ENCODE measurements at regions not wholly inside any gene's neighbourhood (a gene's known extent, or its start where the extent isn't known, plus 50 kb on each side); places are given as distances from the start of the nearest gene placed in this dataset.
"Not testable (repeated sequence)": the region's sequence is repeated elsewhere in the genome, so short reads cannot be mapped to it uniquely, and the experiment has no call there.

DNA sequence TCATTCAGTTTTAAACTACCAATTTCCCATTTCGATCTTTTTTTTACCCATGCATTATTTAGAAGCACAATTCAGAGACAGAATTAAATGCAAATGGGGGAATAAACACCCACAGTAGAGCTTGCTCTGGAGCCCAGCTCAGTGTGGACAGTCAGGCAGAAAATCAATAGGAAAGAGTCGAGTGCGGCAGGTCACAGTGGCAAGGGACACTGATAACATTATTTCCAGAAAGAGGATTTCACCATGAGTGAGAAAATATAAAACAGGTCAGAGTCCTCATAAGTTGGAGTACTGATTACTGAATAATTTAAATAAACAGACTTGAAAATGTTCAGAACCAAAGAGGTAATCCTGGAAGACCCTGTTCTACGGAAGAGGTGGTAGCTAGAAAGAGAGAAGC lies 532.5 kb downstream of the CCSER2 start:
- DNase-seq (ENCODE audit: low read depth) (no peak), FAIRE-seq (no peak)
- TF ChIP-seq, protein P1, sequence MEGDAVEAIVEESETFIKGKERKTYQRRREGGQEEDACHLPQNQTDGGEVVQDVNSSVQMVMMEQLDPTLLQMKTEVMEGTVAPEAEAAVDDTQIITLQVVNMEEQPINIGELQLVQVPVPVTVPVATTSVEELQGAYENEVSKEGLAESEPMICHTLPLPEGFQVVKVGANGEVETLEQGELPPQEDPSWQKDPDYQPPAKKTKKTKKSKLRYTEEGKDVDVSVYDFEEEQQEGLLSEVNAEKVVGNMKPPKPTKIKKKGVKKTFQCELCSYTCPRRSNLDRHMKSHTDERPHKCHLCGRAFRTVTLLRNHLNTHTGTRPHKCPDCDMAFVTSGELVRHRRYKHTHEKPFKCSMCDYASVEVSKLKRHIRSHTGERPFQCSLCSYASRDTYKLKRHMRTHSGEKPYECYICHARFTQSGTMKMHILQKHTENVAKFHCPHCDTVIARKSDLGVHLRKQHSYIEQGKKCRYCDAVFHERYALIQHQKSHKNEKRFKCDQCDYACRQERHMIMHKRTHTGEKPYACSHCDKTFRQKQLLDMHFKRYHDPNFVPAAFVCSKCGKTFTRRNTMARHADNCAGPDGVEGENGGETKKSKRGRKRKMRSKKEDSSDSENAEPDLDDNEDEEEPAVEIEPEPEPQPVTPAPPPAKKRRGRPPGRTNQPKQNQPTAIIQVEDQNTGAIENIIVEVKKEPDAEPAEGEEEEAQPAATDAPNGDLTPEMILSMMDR (IDR thresholded peaks at IDR 0.05; ENCODE audit: insufficient read depth, low read length, severe bottlenecking): no peak
- H3K27me3 ChIP-seq (ENCODE audit: control insufficient read depth, insufficient read depth, low read length): no peaks in the 10 kb centered on the region
- H3K4me3 ChIP-seq (ENCODE audit: low read depth, low read length): no peak overlapping the region
- H3K36me3 ChIP-seq (ENCODE audit: control insufficient read depth, insufficient read depth, low read length): no peaks in the 10 kb centered on the region

DNA sequence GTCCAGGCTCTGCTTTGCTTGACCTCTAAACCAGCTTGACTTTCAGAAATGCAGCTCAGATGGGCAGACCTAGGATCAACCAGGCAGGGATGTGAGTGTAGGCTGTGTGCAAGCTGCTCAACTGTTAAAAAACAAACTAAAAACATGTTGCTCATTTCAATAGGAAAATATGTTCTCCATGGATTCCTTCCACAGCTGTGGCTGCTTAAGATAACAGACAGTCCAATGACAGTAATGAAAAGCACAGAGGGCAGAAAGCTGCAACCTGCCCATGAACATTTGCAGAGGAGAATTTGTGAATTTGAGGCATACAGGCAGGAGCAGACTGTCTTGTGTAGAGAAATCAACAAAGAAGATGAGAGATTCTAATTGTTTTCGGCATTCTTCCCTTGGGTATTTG lies 534.2 kb downstream of the CCSER2 start:
- no peaks in the 10 kb centered on the region for H3K27me3 ChIP-seq (ENCODE audit: control insufficient read depth, insufficient read depth, low read length)
- H3K4me3 ChIP-seq (ENCODE audit: low read depth, low read length): no peak overlapping the region
- no peaks in the 10 kb centered on the region for H3K36me3 ChIP-seq (ENCODE audit: control insufficient read depth, insufficient read depth, low read length)
- DNase-seq (ENCODE audit: low read depth) (no peak), FAIRE-seq (no peak)
- TF ChIP-seq, protein P1 (IDR thresholded peaks at IDR 0.05; ENCODE audit: insufficient read depth, low read length, severe bottlenecking): no peak

DNA sequence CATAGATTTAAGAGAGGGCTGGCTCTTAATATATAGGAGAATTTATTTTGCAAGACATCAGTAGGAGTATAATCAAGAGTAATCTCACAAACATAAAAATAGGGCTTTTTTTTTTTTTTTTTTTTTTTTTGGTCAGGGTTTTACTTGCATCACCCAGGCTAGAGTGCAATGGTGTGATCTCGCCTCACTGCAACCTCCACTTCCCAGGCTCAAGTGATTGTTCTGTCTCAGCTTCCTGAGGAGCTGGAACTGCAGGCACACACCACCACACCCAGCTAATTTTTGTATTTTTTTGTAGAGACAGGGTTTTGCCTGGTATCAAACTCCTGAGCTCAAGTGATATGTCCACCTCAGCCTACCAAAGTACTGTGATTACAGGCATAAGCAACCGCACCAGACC lies 535.3 kb downstream of the CCSER2 start:
- H3K36me3 ChIP-seq (ENCODE audit: control insufficient read depth, insufficient read depth, low read length): no peaks in the 10 kb centered on the region
- TF ChIP-seq, protein P1 (IDR thresholded peaks at IDR 0.05; ENCODE audit: insufficient read depth, low read length, severe bottlenecking): no peak
- H3K4me3 ChIP-seq (ENCODE audit: low read depth, low read length): no peak overlapping the region
- DNase-seq (ENCODE audit: low read depth): no peak
- no peaks in the 10 kb centered on the region for H3K27me3 ChIP-seq (ENCODE audit: control insufficient read depth, insufficient read depth, low read length)
- FAIRE-seq: no peak

DNA sequence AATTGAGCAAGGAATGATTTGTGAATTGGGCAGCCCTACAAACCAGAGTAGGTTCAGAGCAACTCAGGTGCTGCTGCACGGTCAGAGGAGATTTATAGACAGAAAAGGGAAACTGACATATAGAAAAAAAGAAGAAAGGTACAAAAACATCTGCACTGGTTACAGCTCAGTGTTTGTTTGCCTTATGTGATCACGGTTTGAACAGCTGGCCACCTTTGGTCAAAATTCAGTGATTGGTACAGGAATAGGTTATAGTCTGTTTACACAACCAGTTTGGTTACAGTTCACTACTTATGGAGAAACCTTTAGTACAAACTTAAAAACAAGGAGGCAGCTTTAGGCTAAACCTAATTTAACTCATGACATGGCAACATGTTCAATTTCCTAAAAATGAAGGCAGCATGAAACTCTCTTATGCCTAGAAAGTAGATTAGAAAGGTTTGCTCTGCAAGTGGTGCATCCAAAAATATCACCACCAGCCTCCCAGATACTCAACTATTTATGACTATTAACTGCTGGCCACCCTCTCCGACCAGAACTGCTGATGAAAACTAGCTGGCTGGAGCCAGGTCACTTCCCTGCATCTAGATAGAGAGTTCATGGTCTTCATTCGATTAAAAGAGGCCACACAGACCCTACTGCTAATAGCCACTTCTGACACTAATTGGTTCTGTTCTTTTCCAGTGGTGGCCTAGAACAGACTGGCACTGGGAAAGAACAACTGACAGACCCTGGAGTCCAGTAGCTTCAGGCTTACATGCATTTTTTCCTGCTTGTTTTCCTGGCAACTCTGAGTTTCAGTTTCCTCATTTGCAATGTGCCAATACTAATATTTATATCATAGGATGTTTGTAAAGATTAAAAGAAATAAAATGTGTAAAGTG lies 548.0 kb downstream of the CCSER2 start:
- no peak for DNase-seq (ENCODE audit: low read depth)
- Histone ChIP-seq H3K36me3 (ENCODE audit: control insufficient read depth, insufficient read depth, low read length) (no peaks in the 10 kb centered on the region), H3K27me3 (ENCODE audit: control insufficient read depth, insufficient read depth, low read length) (no peaks in the 10 kb centered on the region), H3K4me3 (ENCODE audit: low read depth, low read length) (no peak overlapping the region)
- TF ChIP-seq, protein P1 (IDR thresholded peaks at IDR 0.05; ENCODE audit: insufficient read depth, low read length, severe bottlenecking): no peak
- no peak for FAIRE-seq

DNA sequence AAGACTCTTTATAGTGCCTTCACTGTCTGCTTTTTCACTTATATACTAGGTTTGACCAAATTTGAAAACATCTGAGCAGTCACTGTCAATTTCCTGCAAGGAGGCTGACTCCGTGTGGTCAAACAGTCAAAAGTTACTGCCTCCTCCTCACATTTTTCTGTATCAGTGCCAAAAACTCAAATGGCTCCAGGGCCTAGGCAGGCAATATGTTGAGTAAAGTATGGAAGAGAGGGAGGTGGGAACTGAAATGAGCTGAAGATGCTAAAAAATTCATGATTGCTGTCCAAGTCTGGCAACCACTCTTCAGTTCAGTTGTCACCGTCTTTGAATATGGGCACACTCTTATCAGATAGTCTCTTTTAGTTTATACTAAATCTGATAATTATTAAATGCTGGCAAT lies 551.6 kb downstream of the CCSER2 start:
- H3K4me3 ChIP-seq (ENCODE audit: low read depth, low read length): no peak overlapping the region
- DNase-seq (ENCODE audit: low read depth) (no peak), FAIRE-seq (no peak)
- H3K27me3 ChIP-seq (ENCODE audit: control insufficient read depth, insufficient read depth, low read length): no peaks in the 10 kb centered on the region
- no peaks in the 10 kb centered on the region for H3K36me3 ChIP-seq (ENCODE audit: control insufficient read depth, insufficient read depth, low read length)
- TF ChIP-seq, protein P1 (IDR thresholded peaks at IDR 0.05; ENCODE audit: insufficient read depth, low read length, severe bottlenecking): no peak

DNA sequence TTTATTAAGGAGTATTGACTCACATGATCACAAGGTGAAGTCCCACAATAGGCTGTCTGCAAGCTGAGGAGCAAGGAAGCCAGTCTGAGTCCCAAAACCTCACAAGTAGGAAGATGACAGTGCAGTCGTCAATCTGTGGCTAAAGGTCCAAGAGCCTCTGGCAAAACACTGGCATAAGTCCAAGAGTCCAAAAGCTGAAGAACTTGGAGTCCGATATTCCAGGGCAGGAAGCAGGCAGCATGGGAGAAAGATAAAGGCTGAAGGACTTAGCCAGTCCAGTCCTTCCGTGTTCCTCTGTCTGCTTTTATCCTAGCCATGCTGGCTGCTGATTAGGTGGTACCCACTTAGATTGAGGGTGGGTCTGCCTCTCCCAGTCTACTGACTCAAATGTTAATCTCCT lies 553.3 kb downstream of the CCSER2 start:
- not testable (repeated sequence) for H3K4me3 ChIP-seq (ENCODE audit: low read depth, low read length); FAIRE-seq; H3K27me3 ChIP-seq (ENCODE audit: control insufficient read depth, insufficient read depth, low read length); DNase-seq (ENCODE audit: low read depth); H3K36me3 ChIP-seq (ENCODE audit: control insufficient read depth, insufficient read depth, low read length)

Data from bronchial epithelial cell (primary cell).